Fibroblast of lung (primary cell): ENCODE measurements at regions not wholly inside any gene's neighbourhood (a gene's known extent, or its start where the extent isn't known, plus 50 kb on each side); places are given as distances from the start of the nearest gene placed in this dataset.

Source experiments
- DNase-seq, 2 donors: peaks; one replicate each; pipeline versions ENCODE4 v3.0.0 to v3.0.0-alpha.2; 2010; ENCODE audit warnings: low read depth in 2 of 2
- H2AFZ ChIP-seq: 2 replicates; pipeline ENCODE4 v1.5.1; 2012; ENCODE audit warnings: low read length, control low read depth, inconsistent platforms
- H3K27ac ChIP-seq: 2 replicates; pipeline ENCODE4 v1.5.1; 2011; ENCODE audit warnings: low read length, control low read depth; ENCODE audit not compliant: insufficient read depth
- H3K27me3 ChIP-seq: 2 replicates; pipeline ENCODE4 v1.5.1; 2011; ENCODE audit warnings: mild to moderate bottlenecking, low read length; ENCODE audit not compliant: control insufficient read depth, insufficient read depth
- H3K36me3 ChIP-seq: 2 replicates; pipeline ENCODE4 v1.5.1; 2011; ENCODE audit warnings: low read length; ENCODE audit not compliant: control insufficient read depth, insufficient read depth
- H3K4me1 ChIP-seq: 2 replicates; pipeline ENCODE4 v1.5.1; 2011; ENCODE audit warnings: low read length; ENCODE audit not compliant: control insufficient read depth, insufficient read depth; ENCODE audit errors: extremely low read depth
- H3K4me2 ChIP-seq: 2 replicates; pipeline ENCODE4 v1.5.1; 2011; ENCODE audit warnings: low read length, control low read depth; ENCODE audit not compliant: insufficient read depth; ENCODE audit errors: extremely low read depth
- H3K4me3 ChIP-seq, 4 experiments: fragments of 200-600 bp in 1 of 4; sonication (generic) in 1 of 4; replicated peaks in 1 of 4; 2 replicates each; pipeline ENCODE4 v1.5.1; 2011 to 2016; ENCODE audit warnings: low read length in 4 of 4, low read depth in 3 of 4, mild to moderate bottlenecking in 3 of 4, control low read depth in 2 of 4, inconsistent platforms in 1 of 4, mixed read lengths in 1 of 4; ENCODE audit not compliant: insufficient read depth in 1 of 4; ENCODE audit errors: control extremely low read depth in 1 of 4
- H3K79me2 ChIP-seq: 2 replicates; pipeline ENCODE4 v1.5.1; 2012; ENCODE audit warnings: mild to moderate bottlenecking, low read length, inconsistent platforms; ENCODE audit not compliant: control insufficient read depth, insufficient read depth
- H3K9ac ChIP-seq: 2 replicates; pipeline ENCODE4 v1.5.1; 2011; ENCODE audit warnings: mild to moderate bottlenecking, low read length, control low read depth; ENCODE audit not compliant: insufficient read depth
- H3K9me3 ChIP-seq: 2 replicates; pipeline ENCODE4 v1.5.1; 2012; ENCODE audit warnings: low read depth, low read length; ENCODE audit not compliant: control insufficient read depth, insufficient read depth
- H4K20me1 ChIP-seq: 2 replicates; pipeline ENCODE4 v1.5.1; 2011; ENCODE audit warnings: low read length; ENCODE audit not compliant: control insufficient read depth, insufficient read depth; ENCODE audit errors: extremely low read depth
- CTCF ChIP-seq, 2 donors: IDR thresholded peaks in 1 of 2; conservative IDR thresholded peaks in 1 of 2; 1 replicate in 1 of 2; 2 replicates in 1 of 2; pipeline ENCODE4 v1.5.1; 2011 to 2012; ENCODE audit warnings: low read length in 2 of 2, control low read depth in 1 of 2, inconsistent platforms in 1 of 2, low read depth in 1 of 2, mild to moderate bottlenecking in 1 of 2
- EZH2 ChIP-seq: IDR thresholded peaks from 2 replicates; pipeline ENCODE4 v1.5.1; 2012; ENCODE audit warnings: low read length, control low read depth, mild to moderate bottlenecking; ENCODE audit errors: missing control alignments

- H3K27ac ChIP-seq = no peak overlapping the region
- no peak overlapping the region for H2AFZ ChIP-seq
- H3K27me3 ChIP-seq = no peaks in the 10 kb centered on the region
- DNase-seq = no peak
- no peaks in the 10 kb centered on the region for H3K4me1 ChIP-seq
- H4K20me1 ChIP-seq = no peaks in the 10 kb centered on the region
- no peak overlapping the region for H3K4me3 ChIP-seq
- no peaks in the 10 kb centered on the region for H3K9me3 ChIP-seq
- no peaks in the 10 kb centered on the region for H3K36me3 ChIP-seq
- H3K79me2 ChIP-seq = no peaks in the 10 kb centered on the region
- no peak overlapping the region for H3K9ac ChIP-seq
- H3K4me2 ChIP-seq = no peak overlapping the region
- TF ChIP-seq CTCF (conservative IDR thresholded peaks at IDR 0.05 in 1 of 2, IDR thresholded peaks at IDR 0.05 in 1 of 2; ENCODE audit: low read depth in 1 of 2, low read length in 2 of 2) (no peak), EZH2 (no peak)
These were observed 524.8 kb upstream of the GJE1 start for GRCh38 chr6:141607956-141608355.

GRCh38 chr6:141598487-141598886 is 534.2 kb upstream of the GJE1 start:
- Histone ChIP-seq H3K27ac (no peak overlapping the region), H3K9me3 (no peaks in the 10 kb centered on the region), H4K20me1 (no peaks in the 10 kb centered on the region), H2AFZ (peak overlapping the region; percentile 1), H3K4me2 (no peak overlapping the region), H3K9ac (no peak overlapping the region), H3K4me3 (no peak overlapping the region), H3K4me1 (no peaks in the 10 kb centered on the region), H3K79me2 (no peaks in the 10 kb centered on the region), H3K27me3 (no peaks in the 10 kb centered on the region), H3K36me3 (no peaks in the 10 kb centered on the region)
- DNase-seq = peak; percentile 24 to 33
- TF ChIP-seq CTCF (conservative IDR thresholded peaks at IDR 0.05 in 1 of 2, IDR thresholded peaks at IDR 0.05 in 1 of 2; ENCODE audit: low read depth in 1 of 2, low read length in 2 of 2) (no peak), EZH2 (no peak)

- H3K4me3 ChIP-seq = no peak overlapping the region
- H3K27me3 ChIP-seq = no peaks in the 10 kb centered on the region
- no peaks in the 10 kb centered on the region for H4K20me1 ChIP-seq
- no peak overlapping the region for H2AFZ ChIP-seq
- H3K4me2 ChIP-seq = no peak overlapping the region
- no peaks in the 10 kb centered on the region for H3K9me3 ChIP-seq
- TF ChIP-seq EZH2 = no peak
- TF ChIP-seq CTCF (conservative IDR thresholded peaks at IDR 0.05 in 1 of 2, IDR thresholded peaks at IDR 0.05 in 1 of 2; ENCODE audit: low read depth in 1 of 2, low read length in 2 of 2) = peak in 1 of 2 donors; percentile 29
- H3K9ac ChIP-seq = no peak overlapping the region
- no peaks in the 10 kb centered on the region for H3K4me1 ChIP-seq
- no peak overlapping the region for H3K27ac ChIP-seq
- no peaks in the 10 kb centered on the region for H3K36me3 ChIP-seq
- no peak for DNase-seq
- no peaks in the 10 kb centered on the region for H3K79me2 ChIP-seq
These were observed 537.9 kb upstream of the GJE1 start for GRCh38 chr6:141594874-141595273.
